ENCODE measurements at regions not wholly inside any gene's neighbourhood (a gene's known extent, or its start where the extent isn't known, plus 50 kb on each side); places are given as distances from the start of the nearest gene placed in this dataset.
"Not testable (repeated sequence)": the region's sequence is repeated elsewhere in the genome, so short reads cannot be mapped to it uniquely, and the experiment has no call there.

GRCh38 chr3:8020047-8020841, 481.4 kb upstream of the LMCD1 start:
- no peak for DNase-seq

GRCh38 chr3:8027954-8028353, 473.7 kb upstream of the LMCD1 start:
- DNase-seq: no peak

GRCh38 chr3:8050283-8050682, 451.3 kb upstream of the LMCD1 start:
- no peak for DNase-seq

- no peak for DNase-seq
These were observed 449.0 kb upstream of the LMCD1 start for GRCh38 chr3:8052659-8053058.

GRCh38 chr3:8068135-8068534, 433.5 kb upstream of the LMCD1 start:
- DNase-seq: not testable (repeated sequence)

- no peak for DNase-seq
These were observed 432.2 kb upstream of the LMCD1 start for GRCh38 chr3:8069471-8069870.

- DNase-seq: no peak
These were observed 431.6 kb upstream of the LMCD1 start for GRCh38 chr3:8070011-8070410.

- DNase-seq: not testable (repeated sequence)
These were observed 426.9 kb upstream of the LMCD1 start for GRCh38 chr3:8074740-8075139.

- no peak for DNase-seq
These were observed 424.5 kb upstream of the LMCD1 start for GRCh38 chr3:8077126-8077525.

GRCh38 chr3:8080464-8080863, 421.2 kb upstream of the LMCD1 start:
- DNase-seq: no peak

- no peak for DNase-seq
These were observed 416.1 kb upstream of the LMCD1 start for GRCh38 chr3:8085498-8085897.

- no peak for DNase-seq
These were observed 413.7 kb upstream of the LMCD1 start for GRCh38 chr3:8087951-8088350.

- no peak for DNase-seq
These were observed 407.2 kb upstream of the LMCD1 start for GRCh38 chr3:8094415-8094814.

GRCh38 chr3:8095724-8096123, 405.9 kb upstream of the LMCD1 start:
- DNase-seq: no peak

- DNase-seq: no peak
These were observed 403.9 kb upstream of the LMCD1 start for GRCh38 chr3:8097690-8098089.

GRCh38 chr3:8103954-8104353, 397.7 kb upstream of the LMCD1 start:
- DNase-seq: no peak

GRCh38 chr3:8106921-8107320, 394.7 kb upstream of the LMCD1 start:
- DNase-seq: no peak

GRCh38 chr3:8110966-8111798, 390.4 kb upstream of the LMCD1 start:
- peak; percentile 47 for DNase-seq

GRCh38 chr3:8112587-8112986, 389.0 kb upstream of the LMCD1 start:
- no peak for DNase-seq

GRCh38 chr3:8113626-8114025, 388.0 kb upstream of the LMCD1 start:
- no peak for DNase-seq

- DNase-seq: no peak
These were observed 372.9 kb upstream of the LMCD1 start for GRCh38 chr3:8128686-8129085.

- no peak for DNase-seq
These were observed 365.1 kb upstream of the LMCD1 start for GRCh38 chr3:8136553-8136952.

- no peak for DNase-seq
These were observed 358.4 kb upstream of the LMCD1 start for GRCh38 chr3:8143186-8143585.

GRCh38 chr3:8145661-8146060, 356.0 kb upstream of the LMCD1 start:
- DNase-seq: no peak
